Type B pancreatic cell (in vitro differentiated cells): ENCODE measurements at regions not wholly inside any gene's neighbourhood (a gene's known extent, or its start where the extent isn't known, plus 50 kb on each side); places are given as distances from the start of the nearest gene placed in this dataset.

ENCODE experiments used
- DNase-seq: peaks from one replicate; pipeline ENCODE4 v3.0.0; 2021; ENCODE audit warnings: mixed read lengths; ENCODE audit not compliant: unreplicated experiment; ENCODE audit errors: extremely low spot score
- H3K27ac Mint-ChIP-seq: 2 replicates; pipeline ENCODE4 v1.8.0; 2021; ENCODE audit warnings: mild to moderate bottlenecking, mixed read lengths
- H3K27me3 Mint-ChIP-seq: 2 replicates; pipeline ENCODE4 v1.8.0; 2021; ENCODE audit warnings: mixed read lengths
- H3K36me3 Mint-ChIP-seq: 2 replicates; pipeline ENCODE4 v1.8.0; 2021; ENCODE audit warnings: mixed read lengths
- H3K4me1 Mint-ChIP-seq: one replicate; pipeline ENCODE4 v1.8.0; 2021; ENCODE audit warnings: mixed read lengths; ENCODE audit not compliant: unreplicated experiment
- H3K4me3 Mint-ChIP-seq: 2 replicates; pipeline ENCODE4 v1.8.0; 2021; ENCODE audit warnings: mild to moderate bottlenecking, mixed read lengths
- H3K9me3 Mint-ChIP-seq: 2 replicates; pipeline ENCODE4 v1.8.0; 2021; ENCODE audit warnings: mixed read lengths
- TF ChIP-seq, protein P1 (sequence below): fragments of 200-600 bp; sonication (generic); conservative IDR thresholded peaks from 2 replicates; pipeline ENCODE4 v1.5.0; 2021; ENCODE audit warnings: antibody characterized with exemption, mild to moderate bottlenecking

DNA sequence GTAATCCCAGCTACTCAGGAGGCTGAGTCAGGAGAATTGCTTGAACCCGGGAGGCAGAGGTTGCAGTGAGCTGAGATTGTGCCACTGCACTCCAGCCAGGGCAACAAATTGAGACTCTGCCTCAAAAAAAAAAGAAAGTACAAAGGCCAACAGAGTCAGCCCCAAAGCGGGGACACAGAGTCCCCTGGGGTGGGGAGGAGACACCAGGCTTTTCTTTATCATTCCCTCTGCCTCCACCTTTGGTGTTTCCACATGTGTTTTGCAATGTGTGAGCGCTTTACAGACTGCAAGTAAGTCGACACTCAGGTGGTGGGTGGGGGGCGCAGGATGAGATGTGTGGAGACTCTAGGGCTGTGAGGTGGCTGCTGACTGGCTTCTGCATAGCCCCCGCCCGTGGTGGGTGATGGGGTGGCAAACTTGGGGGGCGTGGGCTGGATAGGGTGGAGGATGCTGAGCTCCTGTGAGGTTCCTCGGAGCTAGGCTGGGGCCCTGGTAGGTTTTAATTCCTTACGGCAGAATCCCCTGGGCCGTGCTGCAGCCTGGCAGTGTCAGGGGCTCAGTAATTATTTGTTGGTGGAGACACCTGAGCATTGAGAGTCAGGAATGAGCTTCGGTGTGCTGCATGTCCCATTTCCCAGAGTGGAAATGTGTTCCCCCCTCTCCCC, 177.2 kb downstream of the CTTN start:
- Mint-ChIP-seq H3K36me3 (no peaks in the 10 kb centered on the region), H3K4me1 (no peaks in the 10 kb centered on the region), H3K4me3 (no peak overlapping the region), H3K27me3 (no peaks in the 10 kb centered on the region), H3K9me3 (no peaks in the 10 kb centered on the region), H3K27ac (no peak overlapping the region)
- no peak for DNase-seq
- TF ChIP-seq, protein P1, sequence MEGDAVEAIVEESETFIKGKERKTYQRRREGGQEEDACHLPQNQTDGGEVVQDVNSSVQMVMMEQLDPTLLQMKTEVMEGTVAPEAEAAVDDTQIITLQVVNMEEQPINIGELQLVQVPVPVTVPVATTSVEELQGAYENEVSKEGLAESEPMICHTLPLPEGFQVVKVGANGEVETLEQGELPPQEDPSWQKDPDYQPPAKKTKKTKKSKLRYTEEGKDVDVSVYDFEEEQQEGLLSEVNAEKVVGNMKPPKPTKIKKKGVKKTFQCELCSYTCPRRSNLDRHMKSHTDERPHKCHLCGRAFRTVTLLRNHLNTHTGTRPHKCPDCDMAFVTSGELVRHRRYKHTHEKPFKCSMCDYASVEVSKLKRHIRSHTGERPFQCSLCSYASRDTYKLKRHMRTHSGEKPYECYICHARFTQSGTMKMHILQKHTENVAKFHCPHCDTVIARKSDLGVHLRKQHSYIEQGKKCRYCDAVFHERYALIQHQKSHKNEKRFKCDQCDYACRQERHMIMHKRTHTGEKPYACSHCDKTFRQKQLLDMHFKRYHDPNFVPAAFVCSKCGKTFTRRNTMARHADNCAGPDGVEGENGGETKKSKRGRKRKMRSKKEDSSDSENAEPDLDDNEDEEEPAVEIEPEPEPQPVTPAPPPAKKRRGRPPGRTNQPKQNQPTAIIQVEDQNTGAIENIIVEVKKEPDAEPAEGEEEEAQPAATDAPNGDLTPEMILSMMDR: no peak

DNA sequence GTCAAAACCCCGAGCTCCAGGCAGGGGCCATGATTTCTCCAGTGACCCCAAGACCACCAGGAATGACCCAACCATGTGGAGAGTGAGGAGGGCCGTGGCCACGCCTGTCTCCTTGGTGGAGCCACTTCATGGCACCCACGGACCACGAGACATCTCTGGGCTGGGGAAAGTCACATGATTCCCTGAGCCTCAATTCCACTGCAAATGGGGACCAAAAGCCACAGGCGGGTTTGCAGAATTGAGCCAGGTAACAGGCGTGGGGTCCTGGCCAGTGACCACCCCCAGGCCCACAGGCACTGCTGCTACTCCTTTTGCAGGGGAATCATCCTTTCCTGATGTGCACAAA, 178.9 kb downstream of the CTTN start:
- Mint-ChIP-seq H3K9me3 (no peaks in the 10 kb centered on the region), H3K4me1 (no peaks in the 10 kb centered on the region), H3K27ac (no peak overlapping the region), H3K4me3 (no peak overlapping the region), H3K27me3 (no peaks in the 10 kb centered on the region), H3K36me3 (no peaks in the 10 kb centered on the region)
- DNase-seq: no peak
- TF ChIP-seq, protein P1: no peak

DNA sequence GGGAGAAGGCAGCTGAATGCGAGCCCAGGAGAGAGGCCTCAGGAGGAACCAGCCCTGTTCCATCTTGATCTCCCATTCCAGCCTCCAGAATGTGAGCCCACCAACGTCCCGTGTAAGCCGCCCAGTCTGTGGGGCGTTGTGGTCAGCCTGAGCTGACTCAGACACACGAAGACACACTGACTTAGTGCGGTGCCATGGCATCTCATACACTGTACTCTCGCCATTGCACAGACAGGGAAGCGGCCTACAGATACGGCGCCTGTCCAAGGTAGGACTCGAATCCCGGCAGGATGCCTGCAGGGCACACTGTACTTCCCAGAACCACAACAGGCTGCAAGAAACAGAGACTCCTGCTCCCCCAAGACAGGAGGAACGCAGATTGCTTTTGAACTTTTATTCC, 179.6 kb downstream of the CTTN start:
- no peaks in the 10 kb centered on the region for H3K36me3 Mint-ChIP-seq
- no peak for DNase-seq
- H3K4me1 Mint-ChIP-seq: no peaks in the 10 kb centered on the region
- H3K4me3 Mint-ChIP-seq: no peak overlapping the region
- H3K27me3 Mint-ChIP-seq: no peaks in the 10 kb centered on the region
- no peaks in the 10 kb centered on the region for H3K9me3 Mint-ChIP-seq
- H3K27ac Mint-ChIP-seq: no peak overlapping the region
- TF ChIP-seq, protein P1: no peak

DNA sequence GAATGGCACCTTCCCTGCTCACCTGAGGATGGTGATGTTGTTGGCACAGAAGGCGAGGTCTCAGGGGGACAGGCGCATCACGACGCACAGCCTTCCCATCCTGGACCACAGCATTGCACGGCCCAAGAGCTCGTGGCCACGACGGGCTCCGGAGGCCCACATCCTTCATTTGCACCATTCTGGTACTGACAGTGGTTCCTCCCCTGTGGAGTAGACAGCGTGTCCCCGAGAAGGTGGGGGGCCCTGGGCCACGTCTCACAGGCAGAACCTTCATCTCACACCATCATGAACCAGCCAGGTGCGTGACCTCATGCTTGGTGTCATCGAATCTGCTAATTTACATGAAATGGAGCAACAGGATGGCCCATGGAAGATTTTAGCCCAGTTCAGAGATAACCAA, 180.0 kb downstream of the CTTN start:
- Mint-ChIP-seq H3K27me3 (no peaks in the 10 kb centered on the region), H3K4me1 (no peaks in the 10 kb centered on the region), H3K9me3 (no peaks in the 10 kb centered on the region), H3K36me3 (no peaks in the 10 kb centered on the region), H3K27ac (no peak overlapping the region), H3K4me3 (no peak overlapping the region)
- TF ChIP-seq, protein P1: no peak
- DNase-seq: no peak

DNA sequence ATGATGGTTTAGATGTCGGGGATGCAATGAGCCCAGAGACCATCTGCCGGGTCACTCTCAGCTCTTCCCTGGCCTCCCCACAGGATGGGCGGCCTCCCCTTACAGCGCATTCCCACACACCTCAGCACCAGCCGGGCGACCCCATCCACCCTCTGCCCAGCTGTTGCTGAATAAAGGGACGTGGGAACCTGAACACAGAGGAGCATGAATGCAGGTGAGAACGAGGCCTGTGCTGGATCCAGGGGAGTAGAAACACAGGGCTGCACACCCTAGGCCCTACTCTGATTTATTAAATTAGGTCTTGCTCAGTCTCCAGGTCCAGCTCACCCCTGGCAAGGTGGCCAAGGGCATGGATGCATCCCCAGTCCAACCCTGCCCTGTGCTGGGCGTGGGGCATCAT, 180.5 kb downstream of the CTTN start:
- H3K36me3 Mint-ChIP-seq: no peaks in the 10 kb centered on the region
- no peak overlapping the region for H3K4me3 Mint-ChIP-seq
- H3K9me3 Mint-ChIP-seq: no peaks in the 10 kb centered on the region
- H3K4me1 Mint-ChIP-seq: no peaks in the 10 kb centered on the region
- H3K27ac Mint-ChIP-seq: no peak overlapping the region
- TF ChIP-seq, protein P1: no peak
- no peak for DNase-seq
- H3K27me3 Mint-ChIP-seq: no peaks in the 10 kb centered on the region
